Esophagus muscularis mucosa (tissue), 4 donors: ENCODE measurements at regions not wholly inside any gene's neighbourhood (a gene's known extent, or its start where the extent isn't known, plus 50 kb on each side); places are given as distances from the start of the nearest gene placed in this dataset.

Experiments
- DNase-seq: peaks from one replicate; pipeline ENCODE4 v3.0.0-alpha.2; 2017; ENCODE audit errors: extremely low spot score
- H3K27ac ChIP-seq, 4 donors: fragments of 200-600 bp; sonication (generic); replicated peaks in 1 of 4; 1 replicate in 3 of 4; 2 replicates in 1 of 4; pipeline ENCODE4 v1.5.1; 2016 to 2019; ENCODE audit warnings: mild to moderate bottlenecking in 1 of 4
- H3K27me3 ChIP-seq, 4 donors: fragments of 200-600 bp; sonication (generic); one replicate each; pipeline versions ENCODE4 v1.5.1 to v1.6.0; 2016 to 2019
- H3K36me3 ChIP-seq, 4 donors: fragments of 200-600 bp; sonication (generic); one replicate each; pipeline ENCODE4 v1.5.1; 2016 to 2019
- H3K4me1 ChIP-seq, 4 donors: fragments of 200-600 bp; sonication (generic); one replicate each; pipeline ENCODE4 v1.5.1; 2016 to 2019
- H3K4me3 ChIP-seq, 4 donors: fragments of 200-600 bp; sonication (generic); 1 replicate in 2 of 4; 2 replicates in 2 of 4; pipeline ENCODE4 v1.5.1; 2016 to 2019; ENCODE audit warnings: mild to moderate bottlenecking in 4 of 4, moderate library complexity in 1 of 4
- H3K9me3 ChIP-seq, 4 donors: fragments of 200-600 bp; sonication (generic); 1 replicate in 3 of 4; 2 replicates in 1 of 4; pipeline ENCODE4 v1.5.1; 2016 to 2019
- EP300 ChIP-seq: sonication (generic); formaldehyde crosslinking; IDR thresholded peaks from one replicate; pipeline ENCODE4 v1.6.1; 2017; ENCODE audit warnings: antibody characterized with exemption
- POLR2A ChIP-seq: fragments of 450-650 bp; IDR thresholded peaks from one replicate; pipeline ENCODE4 v1.6.1; 2017; ENCODE audit warnings: antibody characterized with exemption, moderate library complexity, mild to moderate bottlenecking, low read depth
- POLR2AphosphoS5 ChIP-seq, 2 donors: sonication (generic); formaldehyde crosslinking; IDR thresholded peaks; one replicate each; pipeline ENCODE4 v1.6.1; 2017; ENCODE audit warnings: antibody characterized with exemption in 2 of 2
- WGBS: methylation state at CpG from one replicate; pipeline ENCODE4 v1.1.5; 2018; 5-methylcytosine and 5-hydroxymethylcytosine counted together
- intact Hi-C: fragments of 100-400 bp; cut with DNase I; formaldehyde crosslinking; loops from one replicate; pipeline ENCODE4 v1.15.1; 2023
- TF ChIP-seq, protein P1 (sequence below), 3 experiments: fragments of 200-600 bp in 2 of 3; fragments of 450-650 bp in 1 of 3; sonication (generic) in 2 of 3; IDR thresholded peaks; one replicate each; pipeline ENCODE4 v1.5.1; 2017 to 2019; ENCODE audit warnings: antibody characterized with exemption in 3 of 3, mild to moderate bottlenecking in 2 of 3, moderate library complexity in 1 of 3

GRCh38 chr6:144644776-144645175, 359.6 kb downstream of the UTRN start:
- no peak overlapping the region for H3K4me3 ChIP-seq
- H3K36me3 ChIP-seq: no peaks in the 10 kb centered on the region
- H3K4me1 ChIP-seq: no peaks in the 10 kb centered on the region
- intact Hi-C loops: no loop called here
- no peak for DNase-seq
- H3K27me3 ChIP-seq: no peaks in the 10 kb centered on the region
- WGBS: 77% methylated on average over 1 of the region's 1 CpG
- no peak overlapping the region for H3K27ac ChIP-seq
- TF ChIP-seq, protein P1, sequence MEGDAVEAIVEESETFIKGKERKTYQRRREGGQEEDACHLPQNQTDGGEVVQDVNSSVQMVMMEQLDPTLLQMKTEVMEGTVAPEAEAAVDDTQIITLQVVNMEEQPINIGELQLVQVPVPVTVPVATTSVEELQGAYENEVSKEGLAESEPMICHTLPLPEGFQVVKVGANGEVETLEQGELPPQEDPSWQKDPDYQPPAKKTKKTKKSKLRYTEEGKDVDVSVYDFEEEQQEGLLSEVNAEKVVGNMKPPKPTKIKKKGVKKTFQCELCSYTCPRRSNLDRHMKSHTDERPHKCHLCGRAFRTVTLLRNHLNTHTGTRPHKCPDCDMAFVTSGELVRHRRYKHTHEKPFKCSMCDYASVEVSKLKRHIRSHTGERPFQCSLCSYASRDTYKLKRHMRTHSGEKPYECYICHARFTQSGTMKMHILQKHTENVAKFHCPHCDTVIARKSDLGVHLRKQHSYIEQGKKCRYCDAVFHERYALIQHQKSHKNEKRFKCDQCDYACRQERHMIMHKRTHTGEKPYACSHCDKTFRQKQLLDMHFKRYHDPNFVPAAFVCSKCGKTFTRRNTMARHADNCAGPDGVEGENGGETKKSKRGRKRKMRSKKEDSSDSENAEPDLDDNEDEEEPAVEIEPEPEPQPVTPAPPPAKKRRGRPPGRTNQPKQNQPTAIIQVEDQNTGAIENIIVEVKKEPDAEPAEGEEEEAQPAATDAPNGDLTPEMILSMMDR (IDR thresholded peaks at IDR 0.05): no peak
- TF ChIP-seq POLR2A (no peak), POLR2AphosphoS5 (IDR thresholded peaks at IDR 0.05) (no peak), EP300 (no peak)
- H3K9me3 ChIP-seq: no peaks in the 10 kb centered on the region

DNA sequence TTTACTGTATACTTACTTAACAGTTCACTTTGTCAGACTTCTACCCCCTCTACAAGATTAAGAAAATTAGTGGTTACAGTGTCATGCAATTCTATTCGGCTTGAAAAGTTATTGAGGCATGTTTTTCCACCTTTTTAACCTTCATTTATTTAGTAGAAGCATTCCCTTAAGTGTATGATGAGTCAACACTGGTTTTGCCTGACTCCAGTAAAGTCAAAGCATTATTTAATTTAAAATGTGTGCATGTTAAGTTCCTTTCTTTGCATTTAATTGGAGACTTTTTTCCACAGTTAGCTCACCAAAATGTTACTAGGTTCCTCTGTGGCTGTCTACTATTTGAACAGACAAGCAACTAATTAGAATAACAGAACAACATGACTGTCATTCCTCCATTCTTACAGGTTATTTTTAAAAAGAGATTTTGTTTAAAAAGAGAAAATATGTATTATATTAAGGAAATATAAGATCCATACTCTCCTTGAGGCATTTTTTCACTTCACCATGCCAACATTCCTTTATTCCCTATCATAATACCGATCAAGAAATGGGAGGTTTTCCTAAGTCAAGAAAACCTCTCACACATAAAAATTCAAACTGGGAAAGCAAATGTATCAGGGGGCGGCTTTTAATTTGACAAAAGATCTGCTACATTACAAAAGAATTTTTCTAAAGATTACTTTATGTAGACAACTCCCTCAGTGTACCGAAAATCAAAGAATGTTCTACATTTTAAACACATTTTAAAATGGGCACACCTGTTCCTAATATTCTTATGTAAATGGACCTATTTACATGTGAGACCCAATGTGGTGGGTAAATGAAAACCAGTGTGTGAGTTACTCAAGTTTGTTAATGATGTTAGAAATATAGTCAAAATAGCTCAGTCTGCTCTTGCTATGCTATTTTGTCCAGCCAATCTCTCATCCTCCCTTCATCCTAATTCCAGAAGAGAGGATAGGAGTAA, 361.2 kb downstream of the UTRN start:
- intact Hi-C loops: no loop called here
- Histone ChIP-seq H3K9me3 (no peaks in the 10 kb centered on the region), H3K36me3 (no peaks in the 10 kb centered on the region), H3K4me1 (no peaks in the 10 kb centered on the region), H3K27ac (no peak overlapping the region), H3K4me3 (no peak overlapping the region), H3K27me3 (no peaks in the 10 kb centered on the region)
- TF ChIP-seq POLR2AphosphoS5 (IDR thresholded peaks at IDR 0.05) (no peak), POLR2A (no peak), EP300 (no peak)
- TF ChIP-seq, protein P1 (IDR thresholded peaks at IDR 0.05): no peak
- no peak for DNase-seq
- 92% methylated on average over 4 of the region's 4 CpGs for WGBS

GRCh38 chr6:144647406-144647964, 362.4 kb downstream of the UTRN start:
- intact Hi-C loops: no loop called here
- no peaks in the 10 kb centered on the region for H3K9me3 ChIP-seq
- no peak overlapping the region for H3K27ac ChIP-seq
- H3K36me3 ChIP-seq: no peaks in the 10 kb centered on the region
- WGBS: 93% methylated on average over 6 of the region's 6 CpGs
- no peaks in the 10 kb centered on the region for H3K4me1 ChIP-seq
- H3K4me3 ChIP-seq: no peak overlapping the region
- no peaks in the 10 kb centered on the region for H3K27me3 ChIP-seq
- DNase-seq: no peak
- TF ChIP-seq, protein P1 (IDR thresholded peaks at IDR 0.05): no peak

- no peaks in the 10 kb centered on the region for H3K27me3 ChIP-seq
- no peak overlapping the region for H3K27ac ChIP-seq
- H3K9me3 ChIP-seq: no peaks in the 10 kb centered on the region
- TF ChIP-seq POLR2A (no peak), POLR2AphosphoS5 (IDR thresholded peaks at IDR 0.05) (no peak), EP300 (no peak)
- TF ChIP-seq, protein P1 (IDR thresholded peaks at IDR 0.05): no peak
- no peaks in the 10 kb centered on the region for H3K36me3 ChIP-seq
- DNase-seq: no peak
- H3K4me3 ChIP-seq: no peak overlapping the region
- intact Hi-C loops: no loop called here
- WGBS: 71% methylated on average over 3 of the region's 3 CpGs
- no peaks in the 10 kb centered on the region for H3K4me1 ChIP-seq
Observed at GRCh38 chr6:144647971-144648651, 363.0 kb downstream of the UTRN start.
